GM13977 (cell line): ENCODE measurements at regions not wholly inside any gene's neighbourhood (a gene's known extent, or its start where the extent isn't known, plus 50 kb on each side); places are given as distances from the start of the nearest gene placed in this dataset.

Source experiments
- DNase-seq: peaks from one replicate; pipeline ENCODE4 v3.0.0; 2012; ENCODE audit warnings: low spot score
- in situ Hi-C: fragments of 300-500 bp; cut with MboI; formaldehyde crosslinking; loops from one replicate; pipeline ENCODE4 v1.12.0; 2022; ENCODE audit warnings: low sequenced_read_pairs, low pct_unique_long_range_greater_than_20kb, mixed read lengths, inconsistent platforms; ENCODE audit not compliant: unreplicated experiment
- TF ChIP-seq, protein P1 (sequence below): IDR thresholded peaks from 2 replicates; pipeline ENCODE4 v1.5.1; 2012; ENCODE audit warnings: mild to moderate bottlenecking, control low read depth; ENCODE audit not compliant: insufficient read depth; ENCODE audit errors: extremely low read depth, missing control alignments

DNA sequence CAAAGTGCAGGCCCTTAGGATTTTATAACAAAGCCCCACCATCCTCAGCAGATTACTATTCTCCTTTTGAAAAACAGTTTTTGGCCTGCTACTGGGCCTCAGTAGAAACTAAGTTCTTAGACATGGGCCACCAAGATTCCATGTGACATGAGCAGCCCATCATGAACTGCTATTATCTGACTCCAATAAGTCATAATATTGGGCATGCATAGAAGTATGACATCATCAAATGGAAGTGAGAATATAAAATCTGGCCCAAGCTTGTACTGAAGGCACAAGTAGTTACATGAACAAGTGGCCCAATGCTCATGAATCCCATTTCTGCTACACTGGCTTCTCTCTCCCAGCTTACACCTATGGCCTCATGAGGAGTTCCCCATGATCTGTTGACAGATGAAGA lies 404.8 kb downstream of the EPHA5 start:
- TF ChIP-seq, protein P1, sequence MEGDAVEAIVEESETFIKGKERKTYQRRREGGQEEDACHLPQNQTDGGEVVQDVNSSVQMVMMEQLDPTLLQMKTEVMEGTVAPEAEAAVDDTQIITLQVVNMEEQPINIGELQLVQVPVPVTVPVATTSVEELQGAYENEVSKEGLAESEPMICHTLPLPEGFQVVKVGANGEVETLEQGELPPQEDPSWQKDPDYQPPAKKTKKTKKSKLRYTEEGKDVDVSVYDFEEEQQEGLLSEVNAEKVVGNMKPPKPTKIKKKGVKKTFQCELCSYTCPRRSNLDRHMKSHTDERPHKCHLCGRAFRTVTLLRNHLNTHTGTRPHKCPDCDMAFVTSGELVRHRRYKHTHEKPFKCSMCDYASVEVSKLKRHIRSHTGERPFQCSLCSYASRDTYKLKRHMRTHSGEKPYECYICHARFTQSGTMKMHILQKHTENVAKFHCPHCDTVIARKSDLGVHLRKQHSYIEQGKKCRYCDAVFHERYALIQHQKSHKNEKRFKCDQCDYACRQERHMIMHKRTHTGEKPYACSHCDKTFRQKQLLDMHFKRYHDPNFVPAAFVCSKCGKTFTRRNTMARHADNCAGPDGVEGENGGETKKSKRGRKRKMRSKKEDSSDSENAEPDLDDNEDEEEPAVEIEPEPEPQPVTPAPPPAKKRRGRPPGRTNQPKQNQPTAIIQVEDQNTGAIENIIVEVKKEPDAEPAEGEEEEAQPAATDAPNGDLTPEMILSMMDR: no peak
- no peak for DNase-seq
- in situ Hi-C loops: no loop called here

DNA sequence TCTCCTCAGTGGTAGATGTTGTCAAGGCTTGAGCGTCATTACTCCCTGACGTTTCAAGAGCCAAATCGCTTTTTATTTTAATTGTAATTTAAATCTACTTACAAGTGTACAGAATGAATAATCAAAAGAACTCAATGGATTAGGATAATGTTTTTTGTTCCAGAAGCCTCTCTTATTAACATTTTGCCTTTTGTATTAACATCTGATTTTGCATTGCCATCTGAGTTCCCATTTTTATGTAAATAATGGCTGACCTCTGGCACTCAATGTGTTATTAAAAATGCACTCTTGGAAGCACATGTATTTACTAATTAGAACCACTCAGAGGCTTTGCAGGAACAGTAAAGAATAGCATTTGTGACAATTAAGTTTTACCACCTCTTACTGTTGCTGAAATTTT lies 411.0 kb downstream of the EPHA5 start:
- no peak for DNase-seq
- in situ Hi-C loops: no loop called here
- TF ChIP-seq, protein P1: no peak

DNA sequence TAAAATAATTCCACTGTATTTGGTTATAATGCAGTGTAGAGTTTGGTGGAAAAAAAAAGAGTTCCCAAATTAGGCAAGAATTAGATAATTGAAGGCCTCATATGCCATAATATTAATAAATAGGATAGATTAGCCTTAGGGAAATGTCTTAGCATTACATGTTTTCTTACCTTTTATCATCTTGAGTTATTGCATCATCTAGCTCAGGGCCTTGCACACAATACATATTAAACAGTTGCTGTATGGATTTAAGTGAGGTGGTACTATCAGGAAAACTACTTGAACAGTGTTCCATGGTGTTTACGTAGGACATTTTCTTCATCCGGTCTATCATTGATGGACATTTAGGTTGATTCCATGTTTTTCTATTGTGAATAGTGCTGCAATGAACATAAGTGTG lies 419.4 kb downstream of the EPHA5 start:
- TF ChIP-seq, protein P1: no peak
- DNase-seq: no peak
- in situ Hi-C loops: no loop called here

DNA sequence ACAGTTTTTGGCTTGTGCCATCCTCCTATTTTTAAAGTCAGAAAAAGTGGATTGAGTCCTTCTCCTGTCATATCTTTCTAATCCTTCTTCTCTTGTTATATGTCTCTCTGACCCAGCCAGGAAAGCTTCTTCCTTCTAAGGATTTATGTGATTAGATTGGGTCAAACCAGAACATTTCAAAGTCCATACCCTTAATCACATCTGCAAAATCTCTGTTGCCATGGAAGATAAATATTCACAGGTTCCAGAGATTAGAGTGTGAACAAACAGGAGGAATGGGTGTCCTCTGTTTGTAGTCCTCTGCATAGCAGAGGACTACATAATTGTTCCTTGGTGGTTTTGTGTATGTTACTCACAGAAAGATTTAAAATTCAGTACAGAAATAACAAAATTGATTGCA lies 421.2 kb downstream of the EPHA5 start:
- TF ChIP-seq, protein P1: no peak
- DNase-seq: no peak

DNA sequence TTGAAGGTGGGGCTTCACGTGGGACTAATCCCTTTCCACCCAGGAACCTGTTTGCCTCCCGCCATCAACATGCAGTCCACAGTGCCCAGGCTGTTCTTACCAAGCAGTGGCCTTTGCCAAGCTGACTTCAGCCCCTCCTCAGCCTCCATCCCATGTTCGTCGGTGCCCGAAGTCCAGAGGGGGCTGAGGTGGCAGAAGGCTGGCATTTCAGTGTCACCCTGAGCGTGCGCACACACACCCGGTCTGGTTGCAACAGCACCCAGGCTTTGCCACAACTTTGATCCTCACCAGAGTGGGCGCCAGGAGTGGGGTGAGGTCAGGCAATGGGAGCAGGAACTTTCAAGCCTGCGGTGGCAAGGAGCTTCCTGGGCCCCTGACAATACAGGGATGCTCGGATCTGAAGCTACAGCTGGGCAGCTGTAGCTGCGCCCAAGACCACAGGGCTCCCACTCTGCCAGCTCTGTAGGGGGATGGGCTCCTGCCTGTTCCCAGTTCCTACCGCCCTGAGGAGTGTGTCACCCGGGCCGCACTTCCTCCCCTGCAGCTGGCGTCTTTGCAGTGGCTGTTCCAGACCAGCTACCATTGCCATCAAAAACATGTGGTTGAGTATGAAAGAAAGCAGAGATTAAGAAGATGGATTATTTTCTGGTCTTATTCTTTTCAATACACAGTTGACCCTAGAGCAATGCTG lies 428.0 kb downstream of the EPHA5 start:
- TF ChIP-seq, protein P1: no peak
- no peak for DNase-seq
- in situ Hi-C loops: no loop called here

More for the DNA sequence above, 421.2 kb downstream of the EPHA5 start:
- in situ Hi-C loops: no loop called here

DNA sequence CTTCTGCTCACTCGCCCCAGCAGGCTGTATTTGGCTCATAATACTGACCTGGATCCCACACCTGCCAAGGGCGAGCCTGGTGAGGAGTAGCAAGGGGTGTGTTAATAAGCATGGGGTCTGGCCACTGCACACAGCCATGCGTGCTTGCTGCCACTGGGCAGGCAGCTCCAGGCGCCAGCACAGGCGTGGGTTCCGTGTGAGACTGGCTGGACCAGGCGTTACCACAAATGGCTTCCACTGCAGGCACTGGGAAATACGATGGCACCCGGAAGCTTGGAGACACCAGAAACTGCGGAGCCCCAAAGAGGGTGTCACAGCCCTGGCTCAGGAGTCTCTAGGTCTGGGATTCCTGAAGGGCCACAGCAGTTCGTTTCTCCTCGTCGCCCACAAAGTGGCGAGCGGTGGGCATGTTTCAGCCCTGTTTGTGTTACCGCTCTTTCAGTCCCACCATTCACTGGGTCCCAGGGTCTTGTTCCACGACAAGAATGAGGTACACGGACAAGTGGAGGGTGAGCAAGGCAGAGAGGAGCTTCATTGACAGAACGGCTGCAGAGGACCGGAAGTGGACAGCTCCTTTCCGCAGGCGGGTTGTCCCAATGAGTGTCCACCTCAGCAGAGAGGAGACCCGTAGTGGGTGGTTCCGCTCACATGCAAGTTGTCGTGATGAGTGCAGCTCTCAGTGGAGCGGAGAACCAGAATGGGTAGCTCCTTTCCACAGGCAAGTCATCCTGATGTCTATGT lies 428.9 kb downstream of the EPHA5 start:
- in situ Hi-C loops: no loop called here
- TF ChIP-seq, protein P1: no peak
- DNase-seq: no peak
